ENCODE measurements at regions not wholly inside any gene's neighbourhood (a gene's known extent, or its start where the extent isn't known, plus 50 kb on each side); places are given as distances from the start of the nearest gene placed in this dataset.

DNA sequence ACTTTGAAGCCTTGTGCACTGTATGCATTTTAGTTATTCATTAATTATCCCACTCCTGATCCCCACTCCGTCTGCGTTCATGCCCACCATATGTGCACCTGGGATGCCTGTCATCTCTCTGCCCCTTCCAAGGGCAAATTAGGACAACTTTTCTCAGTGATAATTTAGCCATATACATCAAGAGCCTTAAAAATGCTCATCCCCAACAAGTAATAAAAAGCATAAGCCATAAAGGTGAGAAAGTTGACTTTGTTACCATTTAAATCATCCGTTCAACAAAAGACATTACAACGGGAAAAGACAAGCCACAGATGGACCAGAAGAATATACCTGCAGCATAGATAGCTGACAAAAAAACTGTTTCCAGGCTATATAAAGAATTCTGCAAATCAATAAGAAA is 131.4 kb upstream of the LINGO1 start:
- Histone ChIP-seq H3K36me3 (ENCODE audit: control insufficient read depth, insufficient read depth, low read length) (no peaks in the 10 kb centered on the region), H3K27me3 (ENCODE audit: control insufficient read depth, insufficient read depth, low read length) (peaks cover 2% of the 10 kb centered on the region), H3K4me3 (ENCODE audit: low read depth, low read length) (no peak overlapping the region)
- no peak for DNase-seq (ENCODE audit: low read depth)
- TF ChIP-seq, protein P1, sequence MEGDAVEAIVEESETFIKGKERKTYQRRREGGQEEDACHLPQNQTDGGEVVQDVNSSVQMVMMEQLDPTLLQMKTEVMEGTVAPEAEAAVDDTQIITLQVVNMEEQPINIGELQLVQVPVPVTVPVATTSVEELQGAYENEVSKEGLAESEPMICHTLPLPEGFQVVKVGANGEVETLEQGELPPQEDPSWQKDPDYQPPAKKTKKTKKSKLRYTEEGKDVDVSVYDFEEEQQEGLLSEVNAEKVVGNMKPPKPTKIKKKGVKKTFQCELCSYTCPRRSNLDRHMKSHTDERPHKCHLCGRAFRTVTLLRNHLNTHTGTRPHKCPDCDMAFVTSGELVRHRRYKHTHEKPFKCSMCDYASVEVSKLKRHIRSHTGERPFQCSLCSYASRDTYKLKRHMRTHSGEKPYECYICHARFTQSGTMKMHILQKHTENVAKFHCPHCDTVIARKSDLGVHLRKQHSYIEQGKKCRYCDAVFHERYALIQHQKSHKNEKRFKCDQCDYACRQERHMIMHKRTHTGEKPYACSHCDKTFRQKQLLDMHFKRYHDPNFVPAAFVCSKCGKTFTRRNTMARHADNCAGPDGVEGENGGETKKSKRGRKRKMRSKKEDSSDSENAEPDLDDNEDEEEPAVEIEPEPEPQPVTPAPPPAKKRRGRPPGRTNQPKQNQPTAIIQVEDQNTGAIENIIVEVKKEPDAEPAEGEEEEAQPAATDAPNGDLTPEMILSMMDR (IDR thresholded peaks at IDR 0.05; ENCODE audit: insufficient read depth, low read length, severe bottlenecking) = no peak
- FAIRE-seq = no peak

DNA sequence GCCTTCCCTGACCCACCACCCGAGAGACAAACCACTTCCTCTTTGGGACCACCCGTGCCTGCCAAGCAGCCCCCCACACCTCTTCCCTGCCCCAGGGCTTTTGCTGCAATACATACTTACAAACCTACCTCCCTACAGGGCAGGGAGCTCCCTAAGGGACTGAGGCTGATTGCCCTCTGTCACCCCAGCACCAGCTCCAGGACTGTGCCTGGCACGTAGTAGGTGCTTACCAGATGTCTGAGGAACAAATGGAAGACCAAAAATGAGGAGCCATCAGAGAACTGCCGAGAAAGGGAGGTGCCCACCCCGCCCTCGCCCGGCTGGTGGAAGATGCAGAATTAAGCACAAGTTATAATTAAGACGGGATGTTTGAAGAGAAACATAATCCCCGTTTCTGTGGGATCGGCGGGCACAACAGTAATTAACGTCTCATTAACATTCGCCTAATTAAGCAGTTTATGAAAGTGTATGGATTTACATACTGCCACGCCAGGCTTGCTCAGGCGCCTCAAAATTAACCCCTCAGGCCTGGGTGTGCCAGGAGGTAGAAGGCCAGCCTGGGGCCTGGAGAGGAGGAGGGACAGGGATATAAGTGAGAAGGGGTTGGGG is 130.1 kb upstream of the LINGO1 start:
- FAIRE-seq (no peak), DNase-seq (ENCODE audit: low read depth) (no peak)
- peaks cover 2% of the 10 kb centered on the region for H3K27me3 ChIP-seq (ENCODE audit: control insufficient read depth, insufficient read depth, low read length)
- H3K36me3 ChIP-seq (ENCODE audit: control insufficient read depth, insufficient read depth, low read length) = no peaks in the 10 kb centered on the region
- TF ChIP-seq, protein P1 (IDR thresholded peaks at IDR 0.05; ENCODE audit: insufficient read depth, low read length, severe bottlenecking) = no peak
- no peak overlapping the region for H3K4me3 ChIP-seq (ENCODE audit: low read depth, low read length)

DNA sequence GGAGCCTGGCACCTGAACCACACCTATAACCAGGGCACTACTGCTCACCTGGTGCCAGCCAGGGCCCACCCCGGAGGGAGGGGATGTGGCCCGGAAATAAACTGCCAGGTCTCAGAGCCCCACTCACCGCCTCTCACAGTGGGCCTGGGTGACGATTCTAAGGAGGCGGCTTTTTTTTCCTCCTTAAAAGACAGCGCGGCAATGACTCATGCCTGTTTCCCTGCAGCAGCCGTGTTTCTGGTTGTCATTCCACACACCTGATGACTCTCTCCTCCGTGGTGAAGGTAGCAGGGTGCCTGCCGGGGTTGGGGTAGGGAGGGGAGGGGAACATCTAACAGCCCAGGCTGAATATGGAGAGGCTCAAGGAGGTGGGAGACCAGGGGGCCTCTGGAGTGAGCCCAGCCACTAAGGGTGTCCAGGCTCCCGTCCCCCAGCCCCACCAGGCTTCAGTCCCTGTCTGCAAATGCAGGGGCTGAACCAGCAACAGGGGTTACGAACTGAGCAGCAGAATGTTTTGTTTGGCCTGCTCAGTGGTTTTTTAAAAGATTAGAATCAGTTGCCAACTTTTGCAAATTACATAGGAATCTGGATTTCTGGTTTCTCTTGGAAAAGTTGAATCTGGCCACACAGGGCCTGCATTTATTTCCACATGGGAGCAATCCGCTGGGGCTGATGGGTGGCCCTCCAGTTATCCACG is 127.3 kb upstream of the LINGO1 start:
- Histone ChIP-seq H3K4me3 (ENCODE audit: low read depth, low read length) (no peak overlapping the region), H3K27me3 (ENCODE audit: control insufficient read depth, insufficient read depth, low read length) (peaks cover 2% of the 10 kb centered on the region), H3K36me3 (ENCODE audit: control insufficient read depth, insufficient read depth, low read length) (no peaks in the 10 kb centered on the region)
- DNase-seq (ENCODE audit: low read depth) = no peak
- TF ChIP-seq, protein P1 (IDR thresholded peaks at IDR 0.05; ENCODE audit: insufficient read depth, low read length, severe bottlenecking) = no peak
- FAIRE-seq = no peak

DNA sequence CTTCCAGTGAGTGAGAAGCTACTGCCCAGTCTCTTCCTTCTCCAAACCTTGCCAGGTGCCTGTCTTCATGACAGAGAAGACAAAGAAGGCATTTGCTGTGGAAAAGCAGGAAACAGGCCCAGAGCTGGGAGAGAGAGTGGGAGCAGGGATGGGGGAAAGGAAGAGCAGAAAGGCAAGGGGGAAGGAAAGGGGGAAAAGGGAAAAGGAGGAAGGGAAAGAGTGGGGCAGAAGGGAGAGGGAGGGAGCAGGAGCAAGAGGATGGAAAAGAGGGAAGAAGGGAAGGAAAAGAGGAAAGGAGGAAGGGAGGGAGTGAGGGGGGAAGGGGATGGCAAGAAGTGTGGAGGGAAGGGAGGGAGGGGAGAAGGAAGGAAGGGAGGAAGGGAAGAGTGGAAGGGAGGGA is 121.2 kb upstream of the LINGO1 start:
- H3K27me3 ChIP-seq (ENCODE audit: control insufficient read depth, insufficient read depth, low read length) = no peaks in the 10 kb centered on the region

DNA sequence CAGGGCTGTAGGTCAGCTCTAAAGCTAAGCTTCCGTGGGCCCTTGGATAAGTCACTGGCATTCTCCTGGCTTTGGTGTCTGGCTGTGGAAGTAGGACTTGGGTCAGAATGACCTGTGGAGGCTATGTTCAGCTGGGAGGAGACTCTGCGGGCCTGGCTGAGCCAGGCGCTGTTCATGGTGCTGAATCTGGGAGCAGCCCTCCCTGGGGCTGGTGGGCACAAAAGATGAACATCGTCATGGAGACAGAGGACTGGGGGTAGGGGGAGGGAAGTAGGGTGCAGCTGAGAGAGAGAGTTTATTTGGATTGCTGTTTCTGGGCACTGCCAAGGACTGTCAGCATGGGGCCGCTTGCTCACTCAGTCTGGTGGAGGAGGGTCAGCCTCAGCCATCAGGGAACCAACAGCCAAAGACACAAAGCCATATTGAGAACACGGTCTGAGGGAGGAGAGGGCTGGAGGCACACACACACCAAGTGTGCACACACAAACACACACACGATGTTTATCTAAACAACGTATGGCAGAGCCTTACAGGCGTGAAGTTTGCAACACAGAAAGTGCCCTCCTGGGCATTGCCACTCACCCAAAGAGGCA is 120.7 kb upstream of the LINGO1 start:
- no peak overlapping the region for H3K4me3 ChIP-seq (ENCODE audit: low read depth, low read length)
- TF ChIP-seq, protein P1 (IDR thresholded peaks at IDR 0.05; ENCODE audit: insufficient read depth, low read length, severe bottlenecking) = no peak
- no peak for DNase-seq (ENCODE audit: low read depth)
- no peaks in the 10 kb centered on the region for H3K36me3 ChIP-seq (ENCODE audit: control insufficient read depth, insufficient read depth, low read length)
- FAIRE-seq = no peak
- no peaks in the 10 kb centered on the region for H3K27me3 ChIP-seq (ENCODE audit: control insufficient read depth, insufficient read depth, low read length)

More for the DNA sequence above, 121.2 kb upstream of the LINGO1 start:
- TF ChIP-seq, protein P1 (IDR thresholded peaks at IDR 0.05; ENCODE audit: insufficient read depth, low read length, severe bottlenecking) = no peak
- FAIRE-seq = no peak
- DNase-seq (ENCODE audit: low read depth) = no peak
- Histone ChIP-seq H3K36me3 (ENCODE audit: control insufficient read depth, insufficient read depth, low read length) (no peaks in the 10 kb centered on the region), H3K4me3 (ENCODE audit: low read depth, low read length) (no peak overlapping the region)
